DMS 273 treated with DMSO at 0.1 percent for 48 hours (cell line): ENCODE measurements at regions not wholly inside any gene's neighbourhood (a gene's known extent, or its start where the extent isn't known, plus 50 kb on each side); places are given as distances from the start of the nearest gene placed in this dataset.

Experiments used
- DNase-seq: peaks from one replicate; lab custom pipeline; 2025; lab: John Stamatoyannopoulos, UW

DNA sequence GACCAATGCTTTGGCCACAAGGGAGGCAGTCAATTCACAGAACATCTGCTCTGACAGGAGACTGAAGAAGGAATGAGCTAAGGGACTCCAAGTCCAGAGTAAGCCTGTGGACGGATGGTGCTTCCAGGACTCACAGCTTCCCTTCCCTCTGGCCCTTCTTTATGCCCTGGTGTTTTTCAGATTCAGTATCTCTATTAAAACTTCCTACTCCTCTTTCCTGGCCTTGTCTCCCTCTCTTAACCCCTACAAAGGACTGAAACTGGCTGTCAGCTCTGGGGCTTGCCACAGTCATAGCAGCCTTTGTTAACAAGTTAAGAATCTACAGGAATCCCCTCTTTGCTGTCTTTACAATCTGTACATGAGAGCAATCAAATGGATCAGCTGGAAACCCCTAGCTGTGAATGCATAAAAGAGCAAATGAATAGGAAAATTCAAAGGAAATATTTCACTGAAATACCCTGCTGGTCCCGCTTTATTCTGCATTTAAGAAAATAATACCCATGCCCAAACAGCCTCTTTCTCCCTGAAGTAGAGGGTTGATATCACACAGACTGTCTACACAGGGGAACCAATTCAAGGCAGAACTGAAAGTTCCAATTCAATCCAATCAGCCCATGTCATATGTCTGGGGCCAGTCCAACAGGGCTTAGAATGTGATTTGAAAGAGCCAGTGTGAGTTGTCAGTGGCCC is 192.3 kb downstream of the MZT1 start:
- DNase-seq = no peak

DNA sequence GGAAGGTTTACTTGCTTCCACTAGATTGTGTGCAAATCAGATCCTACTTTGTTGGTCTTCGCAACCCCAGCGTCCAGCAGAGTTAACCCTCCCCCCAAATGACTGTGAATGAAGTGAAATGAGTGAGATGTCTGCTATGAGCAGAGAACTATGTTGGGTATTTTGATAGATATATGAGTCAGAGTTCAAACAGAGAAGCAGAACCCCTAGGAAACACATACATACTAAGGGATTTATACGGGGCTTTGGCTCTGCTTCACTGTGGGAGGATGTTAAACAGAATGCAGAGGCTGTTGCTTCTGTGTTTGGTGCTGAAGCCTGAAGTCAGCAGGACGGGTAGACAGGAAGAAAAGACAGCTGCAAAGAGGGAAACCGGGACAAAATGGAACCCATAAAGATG is 197.0 kb downstream of the MZT1 start:
- no peak for DNase-seq

DNA sequence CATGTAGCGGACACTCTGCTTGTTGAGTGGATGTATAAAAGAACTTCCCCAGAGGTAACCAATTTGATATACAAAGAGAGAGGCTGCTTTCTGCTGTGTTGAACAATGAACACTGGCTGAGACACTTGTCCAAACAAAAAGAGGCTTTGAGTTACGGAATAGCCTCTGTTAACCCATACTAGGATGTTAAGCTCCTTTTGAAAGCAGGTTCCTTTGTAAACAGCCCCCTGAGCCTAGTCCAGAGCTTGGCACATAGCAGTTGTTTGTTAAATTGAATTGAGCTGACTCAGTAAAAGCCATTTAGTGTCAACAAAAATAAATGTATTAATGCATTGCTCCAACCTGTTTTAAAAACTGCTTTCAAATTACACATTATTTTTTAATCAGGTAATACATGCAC is 200.1 kb downstream of the MZT1 start:
- DNase-seq = no peak

DNA sequence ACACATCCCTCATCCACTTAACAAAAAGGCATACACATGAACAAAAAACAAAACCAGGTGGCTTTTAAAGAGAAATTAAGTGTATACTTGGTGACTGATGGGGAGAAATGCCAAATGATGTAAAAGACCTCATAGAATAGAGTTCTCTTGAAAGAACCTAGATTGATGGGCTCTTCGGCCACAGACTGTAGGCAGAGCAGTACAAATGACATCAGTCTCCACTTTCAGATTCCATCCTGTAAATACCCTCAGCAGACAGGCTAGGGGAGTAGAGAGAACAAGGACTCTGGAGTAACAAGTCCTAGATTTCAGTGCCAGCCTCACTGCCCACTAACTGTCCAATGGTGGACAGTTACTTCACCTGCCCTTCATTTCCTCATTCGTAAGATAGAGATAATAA is 203.8 kb downstream of the MZT1 start:
- DNase-seq = no peak

DNA sequence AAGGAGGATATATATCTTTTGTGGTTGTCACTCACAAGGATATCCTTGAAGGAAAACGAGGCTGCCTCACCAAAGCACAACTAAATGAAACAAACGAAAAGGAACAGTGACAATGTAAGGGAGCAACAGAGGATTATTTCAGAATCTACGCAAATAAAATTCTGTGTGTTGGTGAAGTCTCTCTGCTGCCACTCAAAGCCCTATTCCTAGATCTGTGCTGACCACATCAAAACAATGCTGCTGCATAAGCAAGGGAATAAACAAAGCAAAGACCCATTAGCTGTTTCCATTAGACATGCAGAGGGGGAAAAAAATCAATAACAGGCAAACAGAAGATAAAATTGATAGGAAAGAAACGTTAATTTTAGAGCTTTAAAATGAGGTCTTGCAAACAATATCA is 204.4 kb downstream of the MZT1 start:
- DNase-seq = no peak

DNA sequence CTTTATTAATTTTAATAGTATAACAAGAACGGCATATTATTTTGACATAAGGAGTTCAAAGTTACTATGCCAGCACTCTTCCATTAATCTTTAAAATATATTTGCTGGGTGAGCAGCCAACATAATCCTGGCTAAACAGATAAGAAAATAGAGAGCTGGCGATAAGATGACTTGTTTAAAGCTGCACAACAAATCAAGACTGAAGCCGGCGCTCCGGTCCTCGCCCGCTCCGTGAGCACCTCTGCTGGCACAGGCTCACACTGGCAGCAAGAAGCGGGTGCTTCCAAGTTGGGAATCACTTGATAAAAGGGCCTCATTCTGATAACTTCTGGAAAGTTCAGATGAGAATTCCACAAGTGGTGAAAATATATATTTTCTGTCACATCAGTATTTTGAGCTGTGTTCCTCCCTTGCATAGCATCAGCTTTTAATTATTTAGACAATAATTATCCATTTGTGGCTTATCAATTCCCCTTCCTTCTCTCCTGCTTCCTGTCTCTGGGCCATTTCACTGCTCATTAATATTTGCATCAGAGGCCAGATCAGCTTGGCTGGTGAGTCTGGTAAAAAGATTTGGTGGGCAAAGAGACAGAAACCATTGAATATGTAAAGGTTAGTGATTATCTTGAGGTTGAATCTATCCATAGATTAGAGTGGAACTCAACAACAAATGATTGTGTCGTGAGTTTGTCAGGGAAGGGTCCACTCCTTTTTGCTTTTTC is 205.3 kb downstream of the MZT1 start:
- no peak for DNase-seq

DNA sequence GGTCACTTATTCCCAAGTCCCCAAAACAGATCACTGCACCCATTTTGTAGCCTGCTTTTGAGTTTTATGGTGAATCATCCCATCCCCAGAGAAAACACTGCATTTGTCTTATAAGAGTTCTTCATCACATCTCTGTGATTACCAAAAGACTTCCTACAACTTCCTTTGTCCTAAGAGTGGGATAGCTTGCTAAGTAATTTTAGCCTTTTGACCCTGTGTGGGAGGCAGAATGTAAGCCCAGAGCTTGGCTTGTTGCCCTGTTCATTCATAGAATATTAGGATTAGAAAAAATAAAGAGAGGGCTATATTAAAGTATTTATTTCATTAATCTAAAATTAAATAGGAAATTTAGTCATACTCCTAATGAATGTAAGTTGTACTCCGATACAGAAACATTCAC is 213.3 kb downstream of the MZT1 start:
- no peak for DNase-seq

DNA sequence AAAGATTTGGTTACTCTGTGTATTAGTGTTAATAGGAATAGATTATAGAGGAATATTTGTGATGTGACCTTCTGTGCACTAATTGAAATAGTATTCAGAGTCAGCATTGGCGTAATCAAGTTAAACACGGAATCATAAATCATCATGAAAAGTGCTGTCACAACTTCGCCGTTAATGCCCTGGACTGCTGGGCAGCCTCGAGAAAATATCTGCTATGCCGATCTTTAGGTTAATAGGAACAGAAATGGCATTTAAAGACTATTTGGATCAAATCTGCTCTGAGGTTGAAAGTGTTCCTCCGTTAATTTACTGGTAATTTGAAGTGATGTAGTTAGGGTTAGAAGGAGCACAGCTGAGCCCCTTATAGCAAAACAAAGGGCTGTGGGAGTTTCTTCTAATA is 219.0 kb downstream of the MZT1 start:
- DNase-seq = no peak

DNA sequence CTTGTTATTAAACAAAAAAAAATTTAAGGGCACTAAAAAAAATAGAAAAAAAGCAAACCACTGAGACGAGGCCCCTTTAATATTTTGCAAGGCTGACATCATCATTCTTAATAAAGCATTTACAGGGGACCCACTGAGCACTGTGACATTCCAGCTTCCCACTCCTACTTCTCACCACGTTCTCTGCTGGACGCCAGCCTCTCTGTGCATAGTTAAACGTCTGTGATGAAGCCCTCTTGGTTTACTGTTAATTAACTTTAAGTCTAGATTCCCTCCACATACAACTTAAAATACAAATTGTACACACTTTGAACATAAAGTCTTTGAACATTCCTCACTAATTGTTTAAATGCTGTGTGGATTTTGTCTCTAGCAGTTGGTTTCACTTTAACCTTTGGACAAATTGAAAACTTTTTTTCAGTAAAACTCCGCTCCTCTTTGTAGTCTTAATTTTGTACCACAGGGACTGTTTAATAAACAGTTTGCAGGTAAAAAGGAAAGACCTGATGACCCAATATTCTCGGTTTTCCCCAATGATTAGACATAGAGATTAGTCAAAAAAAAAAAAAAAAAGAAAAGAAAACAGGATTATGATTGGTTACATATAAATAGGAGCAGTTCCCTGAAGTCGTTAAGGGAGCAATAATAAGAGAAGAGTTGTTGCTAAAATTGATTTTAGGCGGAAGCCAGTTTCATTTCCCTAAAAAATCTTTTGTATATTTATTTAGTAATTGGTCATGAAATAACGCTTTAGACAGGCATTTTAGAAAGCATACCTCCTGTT is 219.8 kb downstream of the MZT1 start:
- DNase-seq = no peak

DNA sequence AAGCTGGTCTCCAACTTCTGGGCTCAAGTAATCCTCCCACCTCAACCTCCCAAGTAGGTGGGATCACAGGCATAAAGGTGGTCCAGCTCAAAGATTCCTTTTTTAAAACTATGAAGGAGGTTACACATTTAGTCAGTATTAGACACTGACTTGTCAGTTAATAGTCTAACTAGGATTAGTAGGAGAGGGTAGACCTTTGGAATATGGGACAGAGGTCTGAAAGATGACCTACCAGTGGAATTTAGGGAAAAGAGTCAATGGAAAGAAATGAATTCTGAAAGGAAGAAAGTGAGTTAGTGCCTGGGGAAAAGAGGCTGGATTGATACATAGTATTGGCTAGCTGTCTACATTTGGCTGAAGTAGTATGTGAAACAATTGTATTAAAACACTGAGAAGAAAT is 220.7 kb downstream of the MZT1 start:
- no peak for DNase-seq

DNA sequence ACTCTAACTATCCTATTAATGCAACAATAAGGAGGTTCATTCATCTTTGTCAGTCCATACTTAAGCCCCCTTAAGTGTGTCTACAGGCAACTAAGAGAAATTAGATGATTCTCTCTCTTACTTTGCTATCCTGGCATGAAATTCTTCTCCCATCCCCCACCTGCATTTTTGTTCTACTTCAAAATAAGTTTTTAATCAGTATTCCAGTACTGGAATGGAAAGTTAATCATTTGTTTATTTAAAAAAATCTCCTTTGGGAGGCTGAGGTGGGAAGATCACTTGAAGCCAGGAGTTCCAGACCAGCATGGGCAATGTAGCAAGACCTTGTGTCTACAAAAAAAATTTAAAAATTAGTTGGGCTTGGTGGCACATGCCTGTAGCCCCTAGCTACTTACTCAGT is 222.1 kb downstream of the MZT1 start:
- DNase-seq = no peak

DNA sequence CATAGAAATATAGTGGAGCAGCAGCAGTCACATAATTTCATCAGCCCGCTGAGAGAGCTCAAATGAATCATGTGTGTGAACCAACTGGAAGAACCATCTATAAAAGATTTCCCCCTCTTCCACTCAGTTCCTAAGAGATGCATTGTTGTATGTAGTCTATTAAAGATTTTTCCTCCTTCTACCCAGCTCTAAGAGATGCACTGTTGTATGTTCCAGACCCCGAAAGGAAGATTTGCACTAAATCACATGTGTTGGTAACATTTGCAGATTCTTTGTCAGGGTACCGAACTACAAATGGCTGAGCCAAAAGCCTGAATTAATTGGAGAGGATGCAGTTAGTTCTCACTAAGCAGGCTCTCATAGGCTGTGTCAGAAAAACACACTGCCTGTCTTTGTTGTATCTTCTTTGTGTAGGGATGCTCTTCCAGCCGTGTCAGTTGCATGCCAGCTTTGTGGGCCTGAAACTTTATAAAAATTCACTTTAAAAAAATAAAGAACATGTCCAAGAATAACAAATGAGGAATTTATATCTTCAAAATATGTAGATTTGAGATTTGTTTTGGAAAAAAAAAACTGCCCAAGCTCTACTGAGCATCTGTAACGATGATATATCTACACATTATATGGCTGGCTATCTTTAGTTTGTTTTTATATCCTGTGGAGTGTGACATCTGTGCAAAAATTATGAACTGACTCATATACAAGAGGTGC is 223.1 kb downstream of the MZT1 start:
- no peak for DNase-seq

DNA sequence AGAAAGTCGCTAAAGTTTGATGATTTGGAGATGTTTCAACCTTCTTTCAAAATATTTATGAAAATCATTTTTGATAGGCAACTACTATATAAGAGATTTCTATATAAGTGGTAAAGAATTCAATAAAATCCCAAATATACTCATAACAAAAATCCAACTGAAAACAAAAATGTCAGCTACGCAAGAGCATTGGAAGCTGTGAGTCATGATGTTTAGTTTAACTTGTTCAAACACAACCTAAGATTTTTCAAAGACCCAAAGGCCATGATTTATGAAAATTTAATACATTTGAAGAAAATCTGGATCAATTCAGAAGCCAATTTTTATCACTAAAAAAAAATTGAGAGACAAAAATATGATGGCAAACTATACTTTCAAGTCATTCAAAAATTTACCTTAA is 226.6 kb downstream of the MZT1 start:
- no peak for DNase-seq

DNA sequence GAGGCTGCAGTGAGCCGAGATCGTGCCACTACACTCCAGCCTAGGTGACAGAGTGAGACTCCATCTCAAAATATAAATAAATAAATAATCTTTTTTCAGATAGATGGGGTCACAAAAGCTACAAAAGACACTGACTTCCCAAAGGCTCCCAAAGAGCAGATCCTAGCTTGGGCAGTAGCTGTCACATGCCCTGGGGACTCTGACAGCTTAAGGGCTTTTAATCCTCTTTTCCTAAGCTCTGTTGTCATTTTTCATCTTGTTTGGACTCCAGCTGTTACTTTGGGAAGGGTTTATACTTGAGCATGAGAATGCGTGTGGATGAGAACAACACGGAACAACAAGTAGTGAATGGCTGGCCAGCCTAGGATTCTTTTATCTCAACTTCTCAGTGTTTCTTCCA is 231.7 kb downstream of the MZT1 start:
- no peak for DNase-seq

DNA sequence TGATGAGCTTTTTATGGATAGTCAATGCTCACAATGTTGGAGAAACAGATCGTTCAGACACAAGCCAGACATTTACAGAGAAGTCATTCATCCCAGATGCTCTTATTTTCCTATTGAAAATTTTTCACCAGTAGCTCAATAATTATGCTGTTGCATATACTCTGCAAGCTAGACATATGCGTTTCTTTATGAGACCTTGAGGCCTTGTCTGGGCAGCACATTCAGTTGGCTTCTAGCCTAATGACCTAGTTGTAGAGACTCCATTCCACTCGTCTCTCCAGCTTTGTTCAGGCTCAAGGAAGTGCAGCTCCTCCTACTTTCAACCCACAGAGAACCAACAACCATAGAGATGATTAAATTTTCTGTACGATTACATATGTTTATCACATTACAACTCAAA is 237.7 kb downstream of the MZT1 start:
- DNase-seq = no peak

DNA sequence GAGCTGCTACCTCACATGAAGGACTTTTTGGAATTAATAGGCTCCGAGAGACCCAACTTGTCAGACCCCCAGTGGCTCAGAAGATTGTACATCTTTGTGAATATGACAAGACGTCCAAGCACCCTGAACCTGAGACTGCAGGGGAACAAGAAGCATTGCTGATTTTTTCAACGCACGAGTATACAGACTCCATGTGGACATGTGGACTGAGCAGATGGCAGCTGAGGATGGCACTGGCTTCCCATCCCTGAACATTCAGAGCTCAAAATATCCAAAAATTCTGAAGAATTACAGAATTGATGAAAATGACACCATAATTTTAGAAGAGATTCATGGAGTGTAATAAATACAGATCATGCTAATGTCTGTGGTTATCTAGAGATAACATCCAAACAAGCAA is 254.1 kb downstream of the MZT1 start:
- no peak for DNase-seq

DNA sequence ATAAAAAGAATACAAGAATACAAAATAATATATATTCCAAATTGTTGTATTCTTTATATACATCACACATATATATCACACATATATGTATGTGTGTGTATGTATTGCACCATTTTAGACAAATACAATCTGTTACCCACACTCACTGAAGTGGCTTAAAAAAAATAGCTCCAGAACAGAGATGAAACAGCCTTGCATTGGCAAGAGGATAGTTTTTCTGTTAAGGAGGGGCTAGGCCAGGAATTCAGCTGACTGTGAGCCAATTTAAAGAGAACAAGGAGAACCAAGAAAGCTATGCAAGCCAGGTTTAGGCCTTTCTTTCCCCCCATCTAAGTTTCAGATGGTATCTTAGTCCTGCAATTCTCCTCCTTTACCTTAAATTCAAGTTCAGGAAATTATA is 257.5 kb downstream of the MZT1 start:
- DNase-seq = no peak

DNA sequence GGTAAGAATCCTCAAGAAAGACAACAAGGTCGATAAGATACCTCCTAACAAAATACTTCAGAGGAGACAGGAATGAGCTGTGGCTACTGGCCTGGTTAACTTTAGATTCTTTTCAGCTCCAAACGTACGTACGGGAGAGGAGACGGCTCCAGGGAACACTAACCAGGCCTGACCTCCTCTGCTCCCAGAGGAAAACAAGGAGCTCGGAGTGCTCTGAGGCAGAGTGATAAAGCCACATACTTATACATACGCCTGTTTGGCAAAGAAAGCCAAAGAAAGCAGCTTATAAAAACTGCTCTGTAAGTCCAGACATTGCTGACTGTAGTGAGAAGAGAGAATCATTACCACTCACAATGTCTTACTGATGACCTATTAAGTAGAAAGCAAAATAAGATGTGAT is 263.9 kb downstream of the MZT1 start:
- no peak for DNase-seq

DNA sequence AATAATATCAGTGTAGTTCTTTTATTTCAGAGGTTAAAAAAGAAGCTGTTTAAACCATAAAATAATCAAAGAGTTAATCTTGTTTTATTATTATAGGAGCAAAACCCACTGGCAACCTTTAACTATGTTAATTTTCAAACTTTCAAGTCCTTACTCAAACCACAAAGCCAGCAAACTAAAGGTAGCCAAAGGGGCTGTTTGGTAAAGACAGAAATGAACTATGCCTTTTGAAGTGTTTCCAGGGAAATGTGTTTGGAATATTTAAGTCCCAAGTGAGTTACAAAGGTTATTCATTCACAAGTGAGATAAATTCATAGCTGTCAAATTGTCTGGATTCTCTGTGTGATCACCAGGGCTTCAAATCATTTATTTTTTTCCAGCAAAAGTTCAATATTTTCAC is 264.7 kb downstream of the MZT1 start:
- no peak for DNase-seq

DNA sequence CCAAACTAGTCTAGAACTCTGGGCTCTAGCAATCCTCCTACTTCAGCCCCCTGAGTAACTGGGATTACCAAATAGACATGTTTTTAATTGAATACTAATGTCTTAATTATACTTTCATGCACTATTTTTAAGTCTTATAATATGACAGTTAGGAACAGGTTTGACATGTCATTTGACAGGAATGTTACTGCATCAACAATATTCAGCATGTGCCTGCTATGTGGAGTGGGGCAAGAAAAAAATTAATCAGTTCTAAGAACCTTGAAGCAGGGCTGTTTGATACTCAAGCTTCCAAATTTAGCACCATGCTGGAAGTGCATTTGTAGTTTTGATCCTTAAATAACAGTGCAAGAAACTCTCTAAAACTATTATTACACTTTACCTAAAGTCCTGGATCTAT is 265.3 kb downstream of the MZT1 start:
- DNase-seq = no peak

DNA sequence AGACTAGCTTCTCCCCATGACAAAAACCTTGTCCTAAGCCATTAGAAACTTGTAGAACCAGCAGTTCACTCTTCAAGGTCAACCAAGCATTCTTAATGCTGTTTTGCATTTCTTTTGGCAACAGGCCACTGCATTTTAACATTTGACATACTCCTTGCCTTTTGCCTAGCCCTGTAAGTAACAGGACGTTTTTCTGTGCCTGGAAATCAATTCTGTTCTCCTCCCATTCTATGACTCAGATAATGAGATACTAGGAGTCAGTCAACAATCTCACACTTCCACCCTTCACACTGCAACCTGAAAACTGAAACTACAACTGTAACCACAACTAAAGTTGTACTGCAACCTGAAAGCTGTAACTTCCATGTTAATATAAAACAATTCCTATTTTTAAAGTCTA is 268.7 kb downstream of the MZT1 start:
- peak; percentile 35 for DNase-seq

DNA sequence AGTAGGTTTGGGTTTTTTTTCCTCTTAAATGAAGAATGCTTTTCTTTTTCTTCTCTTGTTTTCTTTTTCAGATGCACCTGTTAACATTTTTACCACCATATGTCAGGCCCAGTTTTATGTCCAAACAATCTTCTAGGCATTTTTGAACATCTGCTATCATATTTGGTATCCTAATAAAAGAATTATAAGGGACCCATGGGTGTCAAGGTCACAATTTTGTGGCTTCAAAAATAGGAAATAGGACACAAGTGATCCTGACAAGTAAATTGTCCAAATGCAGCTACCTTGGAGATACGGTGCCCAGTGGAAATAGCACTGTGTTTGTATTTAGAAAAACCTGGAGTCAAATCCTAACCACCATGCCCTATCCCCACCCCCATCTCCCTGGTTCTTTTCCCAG is 270.3 kb downstream of the MZT1 start:
- peak; percentile 8 for DNase-seq

DNA sequence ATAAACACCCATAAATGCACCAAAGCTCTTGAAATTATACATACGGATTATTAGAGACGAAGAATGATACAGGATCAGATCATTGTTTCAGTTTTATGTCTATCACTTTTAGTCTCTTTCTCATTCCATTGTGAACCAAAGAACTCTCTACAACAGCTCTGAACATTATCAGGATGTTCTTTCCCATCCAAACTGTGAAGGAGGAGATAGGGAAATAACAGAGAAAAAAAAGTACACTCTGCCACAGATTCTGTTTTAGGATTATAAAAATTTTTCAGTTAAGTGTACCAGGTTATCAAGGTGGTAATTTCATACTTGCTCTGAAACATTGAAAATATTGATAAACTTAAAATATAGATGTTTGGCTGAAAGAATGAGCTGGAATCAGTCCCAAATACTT is 270.9 kb downstream of the MZT1 start:
- DNase-seq = no peak
